HCT116 (cell line): ENCODE measurements at regions not wholly inside any gene's neighbourhood (a gene's known extent, or its start where the extent isn't known, plus 50 kb on each side); places are given as distances from the start of the nearest gene placed in this dataset.

Experiments used
- ATAC-seq: fragments of 200-7000 bp; cut with Tn5 transposase; 2 replicates; pipeline ENCODE4 v1.9.1; 2020; ENCODE audit warnings: mild to moderate bottlenecking, moderate library complexity
- BruUV-seq: library from RNA; stranded (reverse); fragments of 400-500 nt; replicated peaks from 2 replicates; lab custom pipeline; 2021; lab: Mats Ljungman, UMichigan
- CTCF ChIA-PET: fragments of 300-600 bp; sonication (Branson Sonifier 250); formaldehyde crosslinking; loops from one replicate; lab custom pipeline; 2021; ENCODE audit warnings: antibody characterized with exemption; lab: Charles Lee
- POLR2A ChIA-PET: fragments of 300-600, 350-600 bp; sonication (Branson Sonifier 250); formaldehyde crosslinking; loops from one replicate; lab custom pipeline; 2021; ENCODE audit warnings: antibody characterized with exemption; lab: Charles Lee
- RAD21 ChIA-PET, 2 experiments: fragments of 300-600 bp; sonication (Branson Sonifier 250); formaldehyde crosslinking; loops; one replicate each; lab custom pipeline; 2023; ENCODE audit warnings: low total read pairs in 2 of 2; ENCODE audit not compliant: uncharacterized antibody in 2 of 2, unreplicated experiment in 2 of 2, low non-redundant PET in 1 of 2; lab: Charles Lee
- DNase-seq: peaks from one replicate; pipeline ENCODE4 v3.0.0-alpha.2; 2010; ENCODE audit warnings: low read depth, low spot score
- H2AFZ ChIP-seq: fragments of 200-600 bp; shearing (Covaris generic), sonication (generic); 2 replicates; pipeline ENCODE4 v1.6.1; 2017; ENCODE audit warnings: low read depth, mixed run types, mixed read lengths, antibody characterized with exemption, low read length; ENCODE audit not compliant: poor library complexity, severe bottlenecking
- H3K27ac ChIP-seq: 2 replicates; pipeline ENCODE4 v1.5.1; 2012; ENCODE audit warnings: low read depth, low read length
- H3K27me3 ChIP-seq: fragments of 200-600 bp; sonication (generic); 2 replicates; pipeline ENCODE4 v1.6.1; 2016; ENCODE audit warnings: mixed run types, low read length, mixed read lengths; ENCODE audit not compliant: insufficient read depth
- H3K36me3 ChIP-seq, 2 experiments: fragments of 200-500 bp in 1 of 2; fragments of 200-600 bp in 1 of 2; sonication (Bioruptor generic) in 1 of 2; sonication (generic) in 1 of 2; 2 replicates each; pipeline versions ENCODE4 v1.5.1 to v1.6.1; 2014 to 2016; ENCODE audit warnings: low read length in 2 of 2, inconsistent platforms in 1 of 2, mixed read lengths in 1 of 2, mixed run types in 1 of 2; ENCODE audit not compliant: insufficient read depth in 2 of 2, control insufficient read depth in 1 of 2
- H3K4me1 ChIP-seq, 2 experiments: fragments of 200-600 bp in 1 of 2; sonication (generic) in 1 of 2; 2 replicates each; pipeline versions ENCODE4 v1.5.1 to v1.6.1; 2012 to 2017; ENCODE audit warnings: low read length in 2 of 2, inconsistent platforms in 1 of 2, mild to moderate bottlenecking in 1 of 2, mixed read lengths in 1 of 2, mixed run types in 1 of 2, moderate library complexity in 1 of 2; ENCODE audit not compliant: insufficient read depth in 2 of 2, control insufficient read depth in 1 of 2
- H3K4me2 ChIP-seq: fragments of 200-600 bp; sonication (generic); 2 replicates; pipeline ENCODE4 v1.6.1; 2017; ENCODE audit warnings: mixed run types, low read length, mixed read lengths
- H3K4me3 ChIP-seq, 2 experiments: fragments of 200-600 bp in 1 of 2; sonication (generic) in 1 of 2; replicated peaks in 1 of 2; 2 replicates each; pipeline ENCODE4 v1.5.1; 2011 to 2016; ENCODE audit warnings: low read length in 2 of 2, control low read depth in 1 of 2, low read depth in 1 of 2, mild to moderate bottlenecking in 1 of 2, mixed read lengths in 1 of 2, mixed run types in 1 of 2
- H3K79me2 ChIP-seq: fragments of 200-600 bp; sonication (generic); 2 replicates; pipeline ENCODE4 v1.6.1; 2017; ENCODE audit warnings: mild to moderate bottlenecking, mixed run types, low read length, moderate library complexity, mixed read lengths; ENCODE audit not compliant: insufficient read depth
- H3K9ac ChIP-seq: fragments of 200-600 bp; sonication (generic); 2 replicates; pipeline ENCODE4 v1.6.1; 2016; ENCODE audit warnings: low read length, mixed read lengths
- H3K9me2 ChIP-seq: fragments of 200-600 bp; sonication (generic), shearing (Covaris generic); 2 replicates; pipeline ENCODE4 v1.6.1; 2017; ENCODE audit warnings: mixed run types, mild to moderate bottlenecking, moderate library complexity; ENCODE audit not compliant: insufficient read depth
- H3K9me3 ChIP-seq, 2 experiments: fragments of 200-500 bp in 1 of 2; fragments of 200-600 bp in 1 of 2; sonication (Bioruptor generic) in 1 of 2; sonication (generic) in 1 of 2; 2 replicates each; pipeline ENCODE4 v1.6.1; 2014 to 2017; ENCODE audit warnings: low read length in 2 of 2, mixed read lengths in 2 of 2, inconsistent platforms in 1 of 2, low read depth in 1 of 2, mild to moderate bottlenecking in 1 of 2, mixed run types in 1 of 2, moderate library complexity in 1 of 2; ENCODE audit not compliant: control insufficient read depth in 1 of 2, insufficient read depth in 1 of 2
- H4K20me1 ChIP-seq: fragments of 200-600 bp; sonication (generic), shearing (Covaris generic); 2 replicates; pipeline ENCODE4 v1.6.1; 2017; ENCODE audit warnings: mixed run types, mild to moderate bottlenecking, moderate library complexity; ENCODE audit not compliant: insufficient read depth
- CBX3 ChIP-seq: IDR thresholded peaks from 2 replicates; pipeline ENCODE4 v1.6.1; 2012; ENCODE audit warnings: low read depth
- EZH2 ChIP-seq: fragments of 200-600 bp; sonication (generic); IDR thresholded peaks from 2 replicates; pipeline ENCODE4 v1.6.1; 2017; ENCODE audit warnings: antibody characterized with exemption, mixed run types
- FOSL1 ChIP-seq: IDR thresholded peaks from 2 replicates; pipeline ENCODE4 v1.6.1; 2012; ENCODE audit warnings: low read depth
- JUND ChIP-seq: IDR thresholded peaks from 2 replicates; pipeline ENCODE4 v1.6.1; 2012
- POLR2AphosphoS5 ChIP-seq: IDR thresholded peaks from 2 replicates; pipeline ENCODE4 v1.6.1; 2011; ENCODE audit warnings: mild to moderate bottlenecking, low read depth, low read length, moderate library complexity
- YY1 ChIP-seq: IDR thresholded peaks from 2 replicates; pipeline ENCODE4 v1.6.1; 2011; ENCODE audit warnings: low read length, low read depth, moderate library complexity, mild to moderate bottlenecking; ENCODE audit not compliant: insufficient replicate concordance; ENCODE audit errors: extremely low read depth
- ZFX ChIP-seq: fragments of 450-650 bp; IDR thresholded peaks from 2 replicates; pipeline ENCODE4 v1.6.1; 2017
- ZNF274 ChIP-seq: fragments of 200-500 bp; sonication (Bioruptor generic); IDR thresholded peaks from 2 replicates; pipeline ENCODE4 v1.6.1; 2014; ENCODE audit warnings: mild to moderate bottlenecking, low read depth, low read length, inconsistent platforms
- intact Hi-C: fragments of 100-400 bp; cut with micrococcal nuclease; formaldehyde crosslinking; loops from 2 replicates; pipeline ENCODE4 v1.10.0; 2022
- TF ChIP-seq, protein P1 (sequence below): IDR thresholded peaks from 2 replicates; pipeline ENCODE4 v1.6.1; 2012; ENCODE audit warnings: low read depth
- TF ChIP-seq, protein P2 (sequence below): IDR thresholded peaks from 2 replicates; pipeline ENCODE4 v1.6.1; 2012
- TF ChIP-seq, protein P3 (sequence below): IDR thresholded peaks from 2 replicates; pipeline ENCODE4 v1.6.1; 2012

- POLR2A ChIA-PET: no interaction called here
- Histone ChIP-seq H3K4me1 (no peaks in the 10 kb centered on the region), H3K79me2 (no peaks in the 10 kb centered on the region), H4K20me1 (no peaks in the 10 kb centered on the region), H3K9me2 (no peaks in the 10 kb centered on the region), H3K27me3 (peaks cover 21% of the 10 kb centered on the region)
- intact Hi-C loops: no loop called here
- TF ChIP-seq, protein P1, sequence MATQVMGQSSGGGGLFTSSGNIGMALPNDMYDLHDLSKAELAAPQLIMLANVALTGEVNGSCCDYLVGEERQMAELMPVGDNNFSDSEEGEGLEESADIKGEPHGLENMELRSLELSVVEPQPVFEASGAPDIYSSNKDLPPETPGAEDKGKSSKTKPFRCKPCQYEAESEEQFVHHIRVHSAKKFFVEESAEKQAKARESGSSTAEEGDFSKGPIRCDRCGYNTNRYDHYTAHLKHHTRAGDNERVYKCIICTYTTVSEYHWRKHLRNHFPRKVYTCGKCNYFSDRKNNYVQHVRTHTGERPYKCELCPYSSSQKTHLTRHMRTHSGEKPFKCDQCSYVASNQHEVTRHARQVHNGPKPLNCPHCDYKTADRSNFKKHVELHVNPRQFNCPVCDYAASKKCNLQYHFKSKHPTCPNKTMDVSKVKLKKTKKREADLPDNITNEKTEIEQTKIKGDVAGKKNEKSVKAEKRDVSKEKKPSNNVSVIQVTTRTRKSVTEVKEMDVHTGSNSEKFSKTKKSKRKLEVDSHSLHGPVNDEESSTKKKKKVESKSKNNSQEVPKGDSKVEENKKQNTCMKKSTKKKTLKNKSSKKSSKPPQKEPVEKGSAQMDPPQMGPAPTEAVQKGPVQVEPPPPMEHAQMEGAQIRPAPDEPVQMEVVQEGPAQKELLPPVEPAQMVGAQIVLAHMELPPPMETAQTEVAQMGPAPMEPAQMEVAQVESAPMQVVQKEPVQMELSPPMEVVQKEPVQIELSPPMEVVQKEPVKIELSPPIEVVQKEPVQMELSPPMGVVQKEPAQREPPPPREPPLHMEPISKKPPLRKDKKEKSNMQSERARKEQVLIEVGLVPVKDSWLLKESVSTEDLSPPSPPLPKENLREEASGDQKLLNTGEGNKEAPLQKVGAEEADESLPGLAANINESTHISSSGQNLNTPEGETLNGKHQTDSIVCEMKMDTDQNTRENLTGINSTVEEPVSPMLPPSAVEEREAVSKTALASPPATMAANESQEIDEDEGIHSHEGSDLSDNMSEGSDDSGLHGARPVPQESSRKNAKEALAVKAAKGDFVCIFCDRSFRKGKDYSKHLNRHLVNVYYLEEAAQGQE: no peak
- TF ChIP-seq ZNF274: no peak
- no peak for TF ChIP-seq YY1
- TF ChIP-seq JUND: no peak
- no peak for TF ChIP-seq CBX3
- TF ChIP-seq POLR2AphosphoS5: no peak
- no peak for TF ChIP-seq FOSL1
- no peak for TF ChIP-seq EZH2
- TF ChIP-seq, protein P2, sequence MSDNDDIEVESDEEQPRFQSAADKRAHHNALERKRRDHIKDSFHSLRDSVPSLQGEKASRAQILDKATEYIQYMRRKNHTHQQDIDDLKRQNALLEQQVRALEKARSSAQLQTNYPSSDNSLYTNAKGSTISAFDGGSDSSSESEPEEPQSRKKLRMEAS: no peak
- no peak for TF ChIP-seq ZFX
- TF ChIP-seq, protein P3, sequence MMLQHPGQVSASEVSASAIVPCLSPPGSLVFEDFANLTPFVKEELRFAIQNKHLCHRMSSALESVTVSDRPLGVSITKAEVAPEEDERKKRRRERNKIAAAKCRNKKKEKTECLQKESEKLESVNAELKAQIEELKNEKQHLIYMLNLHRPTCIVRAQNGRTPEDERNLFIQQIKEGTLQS: no peak
- TF ChIP-seq, all 23 proteins: peak for 0
- no peaks in the 10 kb centered on the region for H3K9me3 ChIP-seq
- no TSS peak for BruUV-seq
- no peaks in the 10 kb centered on the region for H3K36me3 ChIP-seq
- DNase-seq (no peak), ATAC-seq (no peak)
- no peak overlapping the region for H3K27ac ChIP-seq
- RAD21 ChIA-PET: no interaction called here
- no peak overlapping the region for H3K9ac ChIP-seq
- CTCF ChIA-PET: no interaction called here
- no peak overlapping the region for H3K4me3 ChIP-seq
- no peak overlapping the region for H2AFZ ChIP-seq
- no peak overlapping the region for H3K4me2 ChIP-seq
Observed at GRCh38 chr12:98243190-98243589, 272.2 kb upstream of the TMPO start.
